Activated naive CD8-positive, alpha-beta T cell (primary cell): ENCODE measurements at regions not wholly inside any gene's neighbourhood (a gene's known extent, or its start where the extent isn't known, plus 50 kb on each side); places are given as distances from the start of the nearest gene placed in this dataset.
"Not testable (repeated sequence)": the region's sequence is repeated elsewhere in the genome, so short reads cannot be mapped to it uniquely, and the experiment has no call there.

Experiments used
- H3K27ac Mint-ChIP-seq: one replicate; pipeline ENCODE4 v1.8.0; 2021; ENCODE audit warnings: mixed read lengths
- H3K27me3 Mint-ChIP-seq: one replicate; pipeline ENCODE4 v1.8.0; 2021; ENCODE audit warnings: mixed read lengths
- H3K36me3 Mint-ChIP-seq: one replicate; pipeline ENCODE4 v1.8.0; 2021; ENCODE audit warnings: mixed read lengths
- H3K4me1 Mint-ChIP-seq: one replicate; pipeline ENCODE4 v1.8.0; 2021; ENCODE audit warnings: low read depth, mixed read lengths
- H3K4me3 Mint-ChIP-seq: one replicate; pipeline ENCODE4 v1.8.0; 2021; ENCODE audit warnings: mild to moderate bottlenecking, mixed read lengths
- H3K9me3 Mint-ChIP-seq: one replicate; pipeline ENCODE4 v1.8.0; 2021; ENCODE audit warnings: low read depth, mixed read lengths

- no peaks in the 10 kb centered on the region for H3K36me3 Mint-ChIP-seq
- H3K27ac Mint-ChIP-seq, result no peak overlapping the region
Measured at GRCh38 chr4:57190601-57191481, 80.7 kb upstream of the IGFBP7 start.

DNA sequence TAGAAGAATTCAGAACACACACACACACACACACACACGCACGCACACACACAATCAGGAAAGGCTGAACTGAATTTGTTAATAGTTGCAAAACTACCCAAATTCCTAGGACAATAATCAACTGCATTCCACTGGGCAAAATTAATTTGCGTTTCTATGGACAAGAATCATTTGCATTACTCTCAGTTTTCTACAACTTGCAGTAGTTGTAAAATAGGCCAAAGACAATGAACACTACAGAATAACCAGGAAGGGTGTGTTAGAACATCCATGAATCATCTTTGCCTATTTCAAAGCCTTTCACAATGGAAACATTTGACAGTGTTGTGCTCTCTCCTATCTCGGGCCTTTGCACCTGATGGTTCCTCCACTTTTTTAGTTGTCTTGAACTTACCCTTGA, 77.1 kb upstream of the IGFBP7 start:
- no peaks in the 10 kb centered on the region for H3K9me3 Mint-ChIP-seq
- H3K27me3 Mint-ChIP-seq, result peaks cover 8% of the 10 kb centered on the region
- H3K36me3 Mint-ChIP-seq, result no peaks in the 10 kb centered on the region
- no peaks in the 10 kb centered on the region for H3K4me1 Mint-ChIP-seq
- H3K4me3 Mint-ChIP-seq, result no peak overlapping the region
- H3K27ac Mint-ChIP-seq, result no peak overlapping the region

More at GRCh38 chr4:57190601-57191481, 80.7 kb upstream of the IGFBP7 start:
- H3K9me3 Mint-ChIP-seq, result no peaks in the 10 kb centered on the region
- H3K4me3 Mint-ChIP-seq, result no peak overlapping the region
- H3K27me3 Mint-ChIP-seq, result peaks cover 11% of the 10 kb centered on the region
- H3K4me1 Mint-ChIP-seq, result no peaks in the 10 kb centered on the region

GRCh38 chr4:57184378-57185029, 74.3 kb upstream of the IGFBP7 start:
- no peaks in the 10 kb centered on the region for H3K4me1 Mint-ChIP-seq

DNA sequence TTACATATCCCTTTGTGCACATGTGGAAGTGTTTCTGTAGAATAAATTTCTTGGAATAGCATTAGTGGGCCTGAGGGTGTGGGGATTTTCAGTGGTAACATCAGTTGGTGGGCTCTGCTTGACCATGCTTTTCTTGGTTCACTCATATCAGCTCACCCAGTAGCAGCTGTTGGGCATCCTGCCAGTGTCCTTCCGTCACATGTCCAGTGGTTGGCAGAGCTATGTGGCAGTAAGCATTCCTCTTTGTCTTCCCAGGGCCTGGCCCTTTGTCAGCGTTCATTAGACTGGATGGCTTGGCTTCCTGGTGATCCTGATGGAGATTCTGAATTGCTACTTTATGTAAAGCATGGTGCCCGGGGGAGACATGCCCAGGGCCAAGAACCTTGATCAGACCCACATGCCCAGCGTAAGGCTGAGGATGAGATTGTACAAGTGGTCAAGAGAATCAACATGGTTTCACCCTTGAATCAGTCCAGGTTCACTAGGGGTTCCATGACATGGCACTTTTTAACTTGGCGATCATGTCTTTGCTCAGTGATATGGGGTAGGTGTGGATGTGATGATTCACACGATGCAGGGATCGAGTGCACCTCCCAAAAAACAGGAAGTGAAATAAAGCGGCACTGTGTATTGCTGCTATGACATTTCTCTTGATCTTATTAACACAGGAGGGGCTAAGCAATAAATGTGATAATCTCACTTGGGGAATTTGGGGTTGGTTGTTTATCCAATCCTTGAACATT, 72.1 kb upstream of the IGFBP7 start:
- H3K9me3 Mint-ChIP-seq, result no peaks in the 10 kb centered on the region
- H3K4me1 Mint-ChIP-seq, result no peaks in the 10 kb centered on the region
- H3K27ac Mint-ChIP-seq, result no peak overlapping the region
- H3K27me3 Mint-ChIP-seq, result peaks cover 10% of the 10 kb centered on the region
- H3K4me3 Mint-ChIP-seq, result no peak overlapping the region
- H3K36me3 Mint-ChIP-seq, result no peaks in the 10 kb centered on the region

More at GRCh38 chr4:57184378-57185029, 74.3 kb upstream of the IGFBP7 start:
- Mint-ChIP-seq H3K27me3 (peaks cover 10% of the 10 kb centered on the region), H3K36me3 (no peaks in the 10 kb centered on the region), H3K4me3 (no peak overlapping the region), H3K9me3 (no peaks in the 10 kb centered on the region), H3K27ac (no peak overlapping the region)

DNA sequence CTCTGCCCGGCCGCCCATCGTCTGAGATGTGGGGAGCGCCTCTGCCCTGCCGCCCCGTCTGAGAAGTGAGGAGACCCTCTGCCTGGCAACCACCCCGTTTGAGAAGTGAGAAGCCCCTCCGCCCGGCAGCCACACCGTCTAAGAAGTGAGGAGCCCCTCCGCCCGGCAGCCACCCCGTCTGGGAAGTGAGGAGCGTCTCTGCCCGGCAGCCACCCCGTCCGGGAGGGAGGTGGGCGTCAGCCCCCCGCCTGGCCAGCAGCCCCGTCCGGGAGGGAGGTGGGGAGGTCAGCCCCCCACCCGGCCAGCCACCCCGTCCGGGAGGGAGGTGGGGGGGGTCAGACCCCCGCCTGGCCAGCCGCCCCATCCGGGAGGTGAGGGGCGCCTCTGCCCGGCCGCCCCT, 63.0 kb upstream of the IGFBP7 start:
- not testable (repeated sequence) for H3K36me3 Mint-ChIP-seq, H3K27me3 Mint-ChIP-seq, H3K27ac Mint-ChIP-seq, H3K4me3 Mint-ChIP-seq, H3K4me1 Mint-ChIP-seq, H3K9me3 Mint-ChIP-seq

DNA sequence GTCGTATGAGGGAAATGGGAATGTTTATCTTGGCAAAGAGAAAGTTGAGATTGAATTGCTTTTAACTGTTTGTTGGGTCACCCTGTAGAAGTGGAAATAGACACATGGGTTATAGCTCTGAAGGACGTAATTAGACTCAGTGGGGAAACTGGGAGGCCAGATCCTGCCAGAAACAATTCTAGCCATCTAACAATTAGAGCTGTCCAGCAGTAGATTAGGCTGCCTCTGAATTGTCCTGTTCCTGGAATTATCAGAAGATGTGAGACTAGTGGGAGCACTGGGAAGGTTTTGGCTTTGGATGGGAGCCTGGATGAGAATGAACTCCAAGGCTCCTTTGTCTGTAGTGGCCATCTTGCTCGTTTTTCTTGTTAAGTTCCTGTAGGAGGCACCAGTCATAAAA, 61.9 kb upstream of the IGFBP7 start:
- no peaks in the 10 kb centered on the region for H3K36me3 Mint-ChIP-seq
- no peaks in the 10 kb centered on the region for H3K9me3 Mint-ChIP-seq
- H3K27me3 Mint-ChIP-seq, result peaks cover 7% of the 10 kb centered on the region
- H3K4me3 Mint-ChIP-seq, result no peak overlapping the region
- H3K27ac Mint-ChIP-seq, result no peak overlapping the region
- no peaks in the 10 kb centered on the region for H3K4me1 Mint-ChIP-seq

DNA sequence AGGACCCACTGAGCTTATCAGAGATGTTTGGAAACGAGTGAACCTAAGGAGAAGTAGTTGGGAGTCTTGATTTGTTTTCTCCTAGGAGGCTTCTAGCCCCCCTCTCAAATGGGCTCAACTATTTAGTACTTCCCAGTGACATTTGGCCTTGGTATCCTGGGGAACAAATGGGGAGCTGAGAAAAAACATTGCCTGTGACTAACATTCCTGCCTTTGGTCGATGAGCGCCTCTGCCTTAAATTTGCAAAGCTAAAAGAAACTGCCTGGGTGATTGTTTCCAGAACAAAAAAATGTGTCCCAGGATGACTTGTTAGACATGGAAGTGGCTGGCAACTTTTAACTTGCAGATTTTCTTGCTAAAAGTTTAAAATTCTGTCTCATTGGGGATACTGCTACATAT, 58.8 kb upstream of the IGFBP7 start:
- Mint-ChIP-seq H3K27ac (no peak overlapping the region), H3K27me3 (peaks cover 14% of the 10 kb centered on the region), H3K4me3 (no peak overlapping the region), H3K4me1 (peaks cover 4% of the 10 kb centered on the region), H3K9me3 (no peaks in the 10 kb centered on the region), H3K36me3 (no peaks in the 10 kb centered on the region)

GRCh38 chr4:57163530-57164459, 53.6 kb upstream of the IGFBP7 start:
- peaks cover 19% of the 10 kb centered on the region for H3K27me3 Mint-ChIP-seq
- no peak overlapping the region for H3K27ac Mint-ChIP-seq
- H3K36me3 Mint-ChIP-seq, result no peaks in the 10 kb centered on the region
- H3K4me1 Mint-ChIP-seq, result peaks cover 4% of the 10 kb centered on the region
- H3K4me3 Mint-ChIP-seq, result peak overlapping the region; percentile 84
- H3K9me3 Mint-ChIP-seq, result no peaks in the 10 kb centered on the region

GRCh38 chr4:57162499-57163019, 52.4 kb upstream of the IGFBP7 start:
- Mint-ChIP-seq H3K27ac (no peak overlapping the region), H3K27me3 (peaks cover 15% of the 10 kb centered on the region), H3K4me3 (peak overlapping the region; percentile 84), H3K9me3 (no peaks in the 10 kb centered on the region), H3K36me3 (no peaks in the 10 kb centered on the region), H3K4me1 (peaks cover 4% of the 10 kb centered on the region)
